Keratinocyte (primary cell): ENCODE measurements at regions not wholly inside any gene's neighbourhood (a gene's known extent, or its start where the extent isn't known, plus 50 kb on each side); places are given as distances from the start of the nearest gene placed in this dataset.

ENCODE experiments used
- DNase-seq: peaks from one replicate; pipeline ENCODE4 v3.0.0-alpha.2; 2011; ENCODE audit warnings: low read depth, missing footprints, low spot score
- FAIRE-seq: peaks from 2 replicates; lab custom pipeline; 2011; peaks lifted over from hg19 to GRCh38; lab: Jason Lieb, UNC
- H2AFZ ChIP-seq: 2 replicates; pipeline ENCODE4 v1.6.0; 2012; ENCODE audit warnings: low read length, control low read depth, inconsistent platforms; ENCODE audit not compliant: control insufficient read depth
- H3K27ac ChIP-seq: 2 replicates; pipeline ENCODE4 v1.5.1; 2011; ENCODE audit warnings: low read length; ENCODE audit not compliant: control insufficient read depth, insufficient read depth
- H3K27me3 ChIP-seq: 3 replicates; pipeline ENCODE4 v1.6.0; 2011; ENCODE audit warnings: low read length; ENCODE audit not compliant: control insufficient read depth, insufficient read depth; ENCODE audit errors: extremely low read depth
- H3K36me3 ChIP-seq, 2 experiments: 2 replicates in 1 of 2; 3 replicates in 1 of 2; pipeline ENCODE4 v1.5.1; 2011; ENCODE audit warnings: low read length in 2 of 2, mild to moderate bottlenecking in 1 of 2; ENCODE audit not compliant: control insufficient read depth in 2 of 2, insufficient read depth in 2 of 2; ENCODE audit errors: extremely low read depth in 1 of 2
- H3K4me1 ChIP-seq: 3 replicates; pipeline ENCODE4 v1.5.1; 2011; ENCODE audit warnings: low read length; ENCODE audit not compliant: control insufficient read depth, insufficient read depth; ENCODE audit errors: extremely low read depth
- H3K4me2 ChIP-seq: 3 replicates; pipeline ENCODE4 v1.6.0; 2011; ENCODE audit warnings: low read depth, low read length; ENCODE audit not compliant: control insufficient read depth, insufficient read depth; ENCODE audit errors: extremely low read depth
- H3K4me3 ChIP-seq, 3 experiments: fragments of 200-600 bp in 1 of 3; sonication (generic) in 1 of 3; 2 replicates in 2 of 3; 3 replicates in 1 of 3; pipeline ENCODE4 v1.5.1; 2011 to 2016; ENCODE audit warnings: low read length in 3 of 3, mild to moderate bottlenecking in 3 of 3, control low read depth in 2 of 3, inconsistent platforms in 1 of 3, low read depth in 1 of 3, mixed read lengths in 1 of 3, mixed run types in 1 of 3, moderate library complexity in 1 of 3; ENCODE audit not compliant: control insufficient read depth in 2 of 3, insufficient read depth in 2 of 3; ENCODE audit errors: extremely low read depth in 1 of 3
- H3K79me2 ChIP-seq: 2 replicates; pipeline ENCODE4 v1.6.0; 2012; ENCODE audit warnings: low read length; ENCODE audit not compliant: control insufficient read depth, insufficient read depth
- H3K9ac ChIP-seq: 3 replicates; pipeline ENCODE4 v1.6.0; 2011; ENCODE audit warnings: low read length; ENCODE audit not compliant: control insufficient read depth, insufficient read depth; ENCODE audit errors: extremely low read depth
- H3K9me1 ChIP-seq: 3 replicates; pipeline ENCODE4 v1.6.0; 2011; ENCODE audit warnings: low read length; ENCODE audit not compliant: control insufficient read depth, insufficient read depth; ENCODE audit errors: extremely low read depth
- H3K9me3 ChIP-seq: 2 replicates; pipeline ENCODE4 v1.5.1; 2012; ENCODE audit warnings: low read depth, low read length; ENCODE audit not compliant: control insufficient read depth
- H4K20me1 ChIP-seq: 3 replicates; pipeline ENCODE4 v1.6.0; 2011; ENCODE audit warnings: low read length; ENCODE audit not compliant: control insufficient read depth, insufficient read depth; ENCODE audit errors: extremely low read depth
- CTCF ChIP-seq, 3 experiments: IDR thresholded peaks in 1 of 3; conservative IDR thresholded peaks in 1 of 3; optimal IDR thresholded peaks in 1 of 3; 2 replicates in 2 of 3; 3 replicates in 1 of 3; pipeline versions ENCODE3 to v1.5.1; 2011; ENCODE audit warnings: low read length in 3 of 3, mild to moderate bottlenecking in 3 of 3, moderate library complexity in 2 of 3, control low read depth in 1 of 3, inconsistent platforms in 1 of 3; ENCODE audit not compliant: insufficient read depth in 2 of 3; ENCODE audit errors: extremely low read depth in 1 of 3
- EZH2 ChIP-seq: IDR thresholded peaks from one replicate; pipeline ENCODE4 v1.6.1; 2012; ENCODE audit warnings: inconsistent platforms, mild to moderate bottlenecking, low read length, moderate library complexity
- dilution Hi-C: fragments of 300-500 bp; cut with MboI; formaldehyde crosslinking; loops from one replicate; pipeline ENCODE4 v1.7.0; 2020; ENCODE audit warnings: low sequenced_read_pairs; ENCODE audit not compliant: extremely low pct_ligation_motif_present

GRCh38 chr22:49163960-49164690 is 663.5 kb downstream of the BRD1 start:
- FAIRE-seq (no peak), DNase-seq (no peak)
- dilution Hi-C loops: no loop called here
- Histone ChIP-seq H3K79me2 (no peaks in the 10 kb centered on the region), H3K4me2 (no peak overlapping the region), H3K9me3 (peaks cover 21% of the 10 kb centered on the region), H3K27ac (no peak overlapping the region), H4K20me1 (no peaks in the 10 kb centered on the region), H2AFZ (no peak overlapping the region), H3K9me1 (no peaks in the 10 kb centered on the region), H3K27me3 (no peaks in the 10 kb centered on the region), H3K9ac (no peak overlapping the region), H3K4me3 (no peak overlapping the region), H3K36me3 (no peaks in the 10 kb centered on the region), H3K4me1 (no peaks in the 10 kb centered on the region)
- TF ChIP-seq CTCF (optimal IDR thresholded peaks at IDR 0.05 in 1 of 3, IDR thresholded peaks at IDR 0.05 in 1 of 3, conservative IDR thresholded peaks at IDR 0.05 in 1 of 3; ENCODE audit: extremely low read depth in 1 of 3, insufficient read depth in 2 of 3, low read length in 3 of 3): no peak
- no peak for TF ChIP-seq EZH2

- no peaks in the 10 kb centered on the region for H3K9me1 ChIP-seq
- H3K79me2 ChIP-seq: no peaks in the 10 kb centered on the region
- H3K4me2 ChIP-seq: no peak overlapping the region
- no peak overlapping the region for H3K9ac ChIP-seq
- DNase-seq (no peak), FAIRE-seq (no peak)
- H3K9me3 ChIP-seq: peaks cover 19% of the 10 kb centered on the region
- no peaks in the 10 kb centered on the region for H4K20me1 ChIP-seq
- no peak for TF ChIP-seq CTCF (optimal IDR thresholded peaks at IDR 0.05 in 1 of 3, IDR thresholded peaks at IDR 0.05 in 1 of 3, conservative IDR thresholded peaks at IDR 0.05 in 1 of 3; ENCODE audit: extremely low read depth in 1 of 3, insufficient read depth in 2 of 3, low read length in 3 of 3)
- no peak for TF ChIP-seq EZH2
- H3K4me1 ChIP-seq: no peaks in the 10 kb centered on the region
- no peaks in the 10 kb centered on the region for H3K27me3 ChIP-seq
- no peak overlapping the region for H2AFZ ChIP-seq
- H3K36me3 ChIP-seq: no peaks in the 10 kb centered on the region
- H3K4me3 ChIP-seq: no peak overlapping the region
- no peak overlapping the region for H3K27ac ChIP-seq
- dilution Hi-C loops: no loop called here
Measured at GRCh38 chr22:49163258-49163959, 664.3 kb downstream of the BRD1 start.
